Small intestine (tissue), 7 donors: ENCODE measurements at regions not wholly inside any gene's neighbourhood (a gene's known extent, or its start where the extent isn't known, plus 50 kb on each side); places are given as distances from the start of the nearest gene placed in this dataset.
"Not testable (repeated sequence)": the region's sequence is repeated elsewhere in the genome, so short reads cannot be mapped to it uniquely, and the experiment has no call there.

Source experiments
- DNase-seq, 2 donors: peaks; one replicate each; pipeline versions ENCODE4 v3.0.0 to v3.0.0-alpha.2; 2013
- FAIRE-seq: peaks from 2 replicates; lab custom pipeline; 2012; peaks lifted over from hg19 to GRCh38; lab: Jason Lieb, UNC
- H3K27ac ChIP-seq, 3 donors: one replicate each; pipeline ENCODE4 v1.5.1; 2013; ENCODE audit warnings: low read length in 2 of 3, mild to moderate bottlenecking in 2 of 3, control low read depth in 1 of 3, inconsistent platforms in 1 of 3, low read depth in 1 of 3, moderate library complexity in 1 of 3
- H3K27me3 ChIP-seq, 3 donors: one replicate each; pipeline ENCODE4 v1.6.1; 2013; ENCODE audit warnings: low read length in 3 of 3, inconsistent platforms in 1 of 3; ENCODE audit not compliant: control insufficient read depth in 3 of 3, insufficient read depth in 3 of 3
- H3K36me3 ChIP-seq, 3 donors: one replicate each; pipeline ENCODE4 v1.6.1; 2013; ENCODE audit warnings: low read length in 3 of 3, inconsistent platforms in 1 of 3, low read depth in 1 of 3, mild to moderate bottlenecking in 1 of 3, moderate library complexity in 1 of 3; ENCODE audit not compliant: control insufficient read depth in 3 of 3, insufficient read depth in 2 of 3
- H3K4me1 ChIP-seq, 3 donors: one replicate each; pipeline ENCODE4 v1.6.1; 2013; ENCODE audit warnings: low read length in 2 of 3, inconsistent platforms in 1 of 3, low read depth in 1 of 3, mild to moderate bottlenecking in 1 of 3, moderate library complexity in 1 of 3; ENCODE audit not compliant: control insufficient read depth in 3 of 3, insufficient read depth in 2 of 3
- H3K4me3 ChIP-seq, 3 donors: one replicate each; pipeline ENCODE4 v1.5.1; 2013; ENCODE audit warnings: low read length in 3 of 3, control low read depth in 1 of 3, inconsistent platforms in 1 of 3, low read depth in 1 of 3, mild to moderate bottlenecking in 1 of 3, moderate library complexity in 1 of 3
- H3K9me3 ChIP-seq, 2 donors: one replicate each; pipeline ENCODE4 v1.6.1; 2013; ENCODE audit warnings: low read depth in 1 of 2, low read length in 1 of 2; ENCODE audit not compliant: control insufficient read depth in 2 of 2, insufficient read depth in 1 of 2
- WGBS, 3 donors: extraction: QIAGEN DNeasy Blood & Tissue Kit; methylation state at CpG; one replicate each; pipeline ENCODE4 v1.1.7; 2013; 5-methylcytosine and 5-hydroxymethylcytosine counted together
- donor health status: healthy with polysubstance abuse.
- donor health status: control.
- donor health status: control.
- donor health status: Bipolar disorder and iron deficiency.
- donor health status: healthy.

DNA sequence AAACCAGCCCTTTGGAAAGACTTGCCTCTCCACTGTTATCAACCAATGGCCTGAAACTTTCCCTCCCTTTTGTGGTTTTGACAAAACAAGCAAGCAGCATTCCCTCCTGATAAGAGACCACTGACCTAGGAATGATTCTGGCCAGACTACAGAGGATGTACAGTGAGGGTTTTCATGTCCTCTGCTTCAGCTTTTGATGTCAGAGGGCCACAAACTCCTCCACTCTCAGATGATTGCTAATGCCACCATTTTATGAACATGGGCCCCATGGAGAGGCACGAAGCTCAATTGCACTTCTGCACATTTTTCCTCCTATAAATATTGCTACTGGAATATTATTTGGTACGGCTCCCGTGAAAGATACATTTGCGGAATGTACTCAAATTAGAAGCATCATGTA is 61.5 kb downstream of the PPIAL4A start:
- not testable (repeated sequence) for H3K36me3 ChIP-seq, H3K27me3 ChIP-seq, H3K9me3 ChIP-seq, FAIRE-seq, H3K4me1 ChIP-seq, DNase-seq, H3K27ac ChIP-seq, H3K4me3 ChIP-seq
- WGBS, 3 donors, result 92 to 96% (median 93%) methylated on average over 4 of the region's 4 CpGs

- H3K27me3 ChIP-seq, H3K36me3 ChIP-seq, H3K4me1 ChIP-seq, H3K9me3 ChIP-seq, H3K27ac ChIP-seq, FAIRE-seq: not testable (repeated sequence)
- peak overlapping the region in 1 of 3 donors; percentile 35 for H3K4me3 ChIP-seq
- 18 to 39% (median 36%) methylated on average over 23 to 31 of the region's 38 CpGs for WGBS, 3 donors
- DNase-seq, result peak; percentile 30 to 39
Measured at GRCh38 chr1:120952207-120952870, 62.8 kb downstream of the PPIAL4A start.

DNA sequence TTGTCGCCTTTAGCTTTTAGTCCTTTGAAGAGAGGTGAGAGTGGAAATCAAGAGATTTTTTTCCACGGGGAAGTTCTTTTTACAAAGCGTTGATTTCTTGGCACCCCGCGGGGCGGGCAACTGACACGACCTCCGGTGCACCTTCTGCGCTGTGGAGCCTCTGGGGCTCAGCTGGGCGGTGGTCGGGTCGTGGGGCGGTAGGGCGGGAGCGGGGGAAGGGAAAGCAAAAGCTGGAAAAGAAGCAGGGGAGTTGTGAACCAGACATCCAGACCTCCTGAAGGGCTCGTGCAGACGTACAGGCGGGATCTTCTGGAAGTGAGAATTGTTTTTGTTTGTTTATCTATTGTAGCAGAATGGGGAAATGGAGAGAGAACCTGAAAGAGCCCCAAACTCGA is 63.3 kb downstream of the PPIAL4A start:
- WGBS, 3 donors, result 12 to 45% (median 26%) methylated on average over 9 to 18 of the region's 19 CpGs
- peak in 1 of 2 donors; percentile 24 for DNase-seq
- H3K36me3 ChIP-seq, result not testable (repeated sequence)

DNA sequence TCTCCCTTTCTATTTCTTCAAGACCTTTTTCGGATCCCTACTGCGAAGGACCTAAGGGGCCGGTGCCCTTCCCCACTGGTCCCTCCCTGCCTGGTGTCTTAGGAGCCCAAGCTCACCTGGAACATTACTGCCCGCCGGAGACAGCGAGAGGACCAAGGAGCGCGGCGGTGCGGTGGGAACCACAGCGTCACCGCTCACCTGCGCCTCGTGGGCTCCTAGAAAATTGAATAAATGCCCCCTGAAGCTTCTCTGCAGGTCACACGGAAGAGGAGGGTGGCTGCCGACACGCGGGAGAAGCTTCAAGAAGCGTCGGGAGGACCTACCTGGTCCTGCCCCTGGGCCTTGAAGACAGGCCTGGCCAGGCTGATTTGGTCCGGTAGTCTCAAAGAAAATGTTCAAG is 65.2 kb downstream of the PPIAL4A start:
- H3K27ac ChIP-seq, result no peak overlapping the region
- no peaks in the 10 kb centered on the region for H3K27me3 ChIP-seq
- H3K9me3 ChIP-seq, result no peaks in the 10 kb centered on the region
- H3K36me3 ChIP-seq, result no peaks in the 10 kb centered on the region
- H3K4me3 ChIP-seq, result no peak overlapping the region
- no peaks in the 10 kb centered on the region for H3K4me1 ChIP-seq
- DNase-seq (no peak), FAIRE-seq (no peak)
- 68 to 87% (median 87%) methylated on average over 19 to 21 of the region's 21 CpGs for WGBS, 3 donors

More for the DNA sequence above, 63.3 kb downstream of the PPIAL4A start:
- FAIRE-seq, H3K4me1 ChIP-seq, H3K9me3 ChIP-seq, H3K27me3 ChIP-seq, H3K27ac ChIP-seq: not testable (repeated sequence)
- H3K4me3 ChIP-seq, result peak overlapping the region in 2 of 3 donors; percentile 33 to 35

DNA sequence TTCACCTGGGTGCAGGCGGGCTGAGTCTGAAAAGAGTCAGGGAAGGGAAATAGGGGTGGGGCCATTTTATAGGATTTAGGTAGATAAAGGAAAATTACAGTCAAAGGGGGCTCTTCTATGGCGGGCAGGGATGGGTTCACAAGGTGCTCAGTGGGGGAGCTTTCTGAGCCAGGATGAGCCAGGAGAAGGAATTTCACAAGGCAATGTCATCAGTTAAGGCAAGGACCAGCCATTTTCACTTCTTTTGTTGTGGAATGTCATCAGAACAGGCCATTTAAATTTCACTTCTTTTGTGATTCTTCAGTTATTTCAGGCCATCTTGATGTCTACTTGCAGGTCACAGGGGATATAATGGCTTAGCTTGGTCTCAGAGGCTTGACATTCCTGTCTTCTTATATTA is 66.4 kb downstream of the PPIAL4A start:
- DNase-seq, H3K27me3 ChIP-seq, H3K4me3 ChIP-seq, H3K27ac ChIP-seq, FAIRE-seq, H3K9me3 ChIP-seq, H3K36me3 ChIP-seq, H3K4me1 ChIP-seq: not testable (repeated sequence)
- WGBS, 3 donors, result 36 to 41% (median 40%) methylated on average over 2 of the region's 2 CpGs

GRCh38 chr1:120966018-120966417 is 76.4 kb downstream of the PPIAL4A start:
- not testable (repeated sequence) for DNase-seq, H3K4me1 ChIP-seq, H3K4me3 ChIP-seq, FAIRE-seq, H3K27me3 ChIP-seq, H3K9me3 ChIP-seq, H3K27ac ChIP-seq, H3K36me3 ChIP-seq
- 73% methylated on average over 4 of the region's 5 CpGs; no CpG with 5 or more reads in 2 of the 3 donors for WGBS, 3 donors

DNA sequence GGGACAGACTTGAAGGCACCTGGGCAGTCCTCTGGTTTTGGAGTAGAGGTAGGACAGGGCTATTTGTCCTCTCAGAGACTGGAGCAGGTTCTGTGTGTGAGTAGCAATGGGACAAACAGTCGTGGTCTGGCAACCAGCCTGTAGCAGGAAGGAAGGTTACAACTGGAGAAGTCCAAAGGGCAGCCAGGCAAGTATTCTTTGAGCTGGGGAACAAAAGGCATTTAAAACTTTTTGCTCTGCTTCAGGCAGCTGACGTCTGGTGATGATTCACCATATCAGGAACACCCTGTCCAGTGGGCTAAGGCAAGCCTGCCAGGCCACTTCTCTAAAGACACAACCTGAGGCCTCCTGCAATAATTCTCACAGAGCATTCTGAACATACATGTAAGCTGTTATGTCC is 83.3 kb downstream of the PPIAL4A start:
- peak overlapping the region in 1 of 3 donors; percentile 37 for H3K27ac ChIP-seq
- H3K4me1 ChIP-seq, H3K9me3 ChIP-seq, FAIRE-seq, H3K4me3 ChIP-seq, H3K27me3 ChIP-seq, H3K36me3 ChIP-seq: not testable (repeated sequence)
- WGBS, 3 donors, result 0 to 34% (median 32%) methylated on average over 1 of the region's 2 CpGs
- DNase-seq, result peak; percentile 65 to 82

DNA sequence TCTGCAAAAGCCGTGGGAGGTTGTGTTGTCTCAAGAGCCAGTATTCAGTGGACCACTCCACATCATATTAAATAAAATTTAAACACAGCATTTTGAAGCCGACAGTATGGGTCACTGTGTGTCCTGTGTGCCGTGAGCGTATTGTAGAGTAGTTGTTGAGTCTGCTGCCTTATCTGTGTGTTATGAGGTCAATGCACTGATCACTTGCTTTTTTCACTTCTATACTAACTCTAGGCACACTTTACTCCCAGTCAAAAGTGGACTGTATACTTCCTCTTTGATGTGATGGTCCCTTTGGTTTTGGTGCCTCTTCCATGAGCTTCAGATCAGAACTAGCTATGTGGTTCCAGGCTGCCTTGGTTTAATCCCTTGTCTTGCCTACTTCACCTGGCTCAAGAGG is 84.3 kb downstream of the PPIAL4A start:
- not testable (repeated sequence) for H3K4me1 ChIP-seq, FAIRE-seq, H3K27ac ChIP-seq, H3K36me3 ChIP-seq, H3K9me3 ChIP-seq, DNase-seq, H3K27me3 ChIP-seq, H3K4me3 ChIP-seq
- 93 to 97% (median 97%) methylated on average over 4 of the region's 4 CpGs for WGBS, 3 donors

- not testable (repeated sequence) for FAIRE-seq, H3K4me3 ChIP-seq
- WGBS, 3 donors, result 48 to 70% (median 61%) methylated on average over 2 to 4 of the region's 6 CpGs
Measured at GRCh38 chr1:120977279-120977678, 87.7 kb downstream of the PPIAL4A start.

More at GRCh38 chr1:120977279-120977678, 87.7 kb downstream of the PPIAL4A start:
- not testable (repeated sequence) for H3K4me1 ChIP-seq, H3K36me3 ChIP-seq, DNase-seq, H3K9me3 ChIP-seq, H3K27me3 ChIP-seq, H3K27ac ChIP-seq
